ENCODE measurements at regions not wholly inside any gene's neighbourhood (a gene's known extent, or its start where the extent isn't known, plus 50 kb on each side); places are given as distances from the start of the nearest gene placed in this dataset.

- TF ChIP-seq EZH2 (IDR thresholded peaks at IDR 0.05) (no peak), CTCF (IDR thresholded peaks at IDR 0.05) (no peak), EZH2phosphoT487 (IDR thresholded peaks at IDR 0.05) (no peak)
These were observed 72.5 kb upstream of the ONECUT1 start for GRCh38 chr15:52862677-52863076.
